Gastroesophageal sphincter (tissue), 2 donors: ENCODE measurements at regions not wholly inside any gene's neighbourhood (a gene's known extent, or its start where the extent isn't known, plus 50 kb on each side); places are given as distances from the start of the nearest gene placed in this dataset.

Experiments used
- POLR2A ChIP-seq, 2 donors: fragments of 450-650 bp; IDR thresholded peaks; one replicate each; pipeline ENCODE4 v1.6.1; 2017; ENCODE audit warnings: antibody characterized with exemption in 2 of 2, mild to moderate bottlenecking in 2 of 2, moderate library complexity in 1 of 2
- POLR2AphosphoS5 ChIP-seq: sonication (generic); formaldehyde crosslinking; IDR thresholded peaks from one replicate; pipeline ENCODE4 v1.6.1; 2017; ENCODE audit warnings: antibody characterized with exemption

- TF ChIP-seq POLR2A (IDR thresholded peaks at IDR 0.05) (no peak), POLR2AphosphoS5 (no peak)
Measured at GRCh38 chrX:117274965-117275364, 812.2 kb upstream of the CT83 start.
